Endothelial cell of hepatic sinusoid (primary cell): ENCODE measurements at regions not wholly inside any gene's neighbourhood (a gene's known extent, or its start where the extent isn't known, plus 50 kb on each side); places are given as distances from the start of the nearest gene placed in this dataset.

Source experiments
- in situ Hi-C: cut with HindIII; loops from 2 replicates; pipeline ENCODE4 v1.10.0; 2017; ENCODE audit warnings: low sequenced_read_pairs

DNA sequence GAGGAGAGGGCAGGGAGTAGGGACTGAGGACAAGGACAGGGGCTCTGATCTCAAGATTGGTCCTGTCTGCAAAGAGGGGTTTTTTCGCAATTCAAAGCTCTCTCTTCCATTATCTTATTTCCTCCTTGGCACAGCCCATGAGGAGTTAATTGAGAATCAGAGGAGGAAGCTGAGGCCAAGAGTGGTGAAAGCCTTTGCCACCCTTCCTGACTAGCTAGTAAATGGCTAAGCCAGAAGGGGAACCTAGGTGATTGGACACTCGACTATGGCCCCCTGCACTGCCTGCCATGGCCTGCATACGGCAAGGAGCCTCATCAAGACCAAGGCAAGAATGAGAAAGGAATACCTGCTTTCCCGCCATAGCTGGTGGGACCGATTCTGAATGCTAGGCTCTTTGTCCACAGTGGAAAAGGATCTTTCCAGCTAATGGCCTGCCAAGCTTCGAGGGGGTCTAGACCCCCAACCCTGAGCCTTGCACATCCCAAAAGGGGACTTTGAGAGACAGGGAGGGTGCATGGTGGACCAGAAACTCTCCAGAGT is 237.9 kb downstream of the HAUS1 start:
- in situ Hi-C loops, result loop anchor here (5.0 kb wide), 1 partner anchor 60 kb away; no protein-coding TSS in a partner anchor

DNA sequence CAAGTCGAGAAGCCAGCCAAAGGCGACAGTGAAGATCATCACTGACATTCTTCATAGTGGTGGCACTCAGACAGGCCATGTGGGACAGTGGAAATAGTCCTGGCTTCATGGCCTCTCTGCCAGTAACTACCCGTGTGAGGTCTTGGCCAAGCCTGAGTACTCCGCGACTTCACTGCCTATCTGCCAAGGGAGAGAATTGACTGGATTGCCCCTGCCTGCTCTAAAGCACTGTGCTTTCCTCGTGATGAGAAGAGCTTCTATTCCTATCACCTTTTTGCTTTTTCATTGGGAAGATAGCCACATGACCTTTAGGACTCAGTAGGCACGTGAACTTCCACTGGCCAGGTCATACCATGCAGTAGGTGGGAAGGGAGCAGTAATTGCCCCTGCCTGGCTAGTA is 239.3 kb downstream of the HAUS1 start:
- in situ Hi-C loops, result loop anchor here (5.0 kb wide), 1 partner anchor 61 kb away; no protein-coding TSS in a partner anchor

DNA sequence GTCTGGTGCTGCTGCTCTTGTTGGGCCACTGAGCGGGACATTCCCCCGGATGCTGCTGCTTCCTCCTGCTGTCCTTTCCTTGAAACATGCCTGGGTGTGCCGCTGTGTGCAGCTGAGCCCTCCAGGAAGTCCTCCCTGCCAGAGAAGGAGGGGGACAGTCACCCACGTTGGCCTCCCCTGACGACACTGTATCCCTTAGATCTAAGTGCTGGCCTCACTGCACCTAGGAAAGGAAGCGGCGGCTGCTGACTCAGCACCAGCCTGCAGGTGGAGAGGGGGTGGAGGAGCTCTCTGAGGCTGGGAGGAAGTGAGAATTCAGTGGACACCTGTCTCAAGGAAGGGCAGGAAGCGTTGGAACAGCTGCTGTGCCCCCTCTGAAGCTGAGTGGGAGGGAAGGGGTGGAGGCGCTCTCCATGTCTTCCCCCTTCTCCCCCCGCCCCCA is 239.8 kb downstream of the HAUS1 start:
- in situ Hi-C loops, result loop anchor here (5.0 kb wide), 1 partner anchor 62 kb away; no protein-coding TSS in a partner anchor

DNA sequence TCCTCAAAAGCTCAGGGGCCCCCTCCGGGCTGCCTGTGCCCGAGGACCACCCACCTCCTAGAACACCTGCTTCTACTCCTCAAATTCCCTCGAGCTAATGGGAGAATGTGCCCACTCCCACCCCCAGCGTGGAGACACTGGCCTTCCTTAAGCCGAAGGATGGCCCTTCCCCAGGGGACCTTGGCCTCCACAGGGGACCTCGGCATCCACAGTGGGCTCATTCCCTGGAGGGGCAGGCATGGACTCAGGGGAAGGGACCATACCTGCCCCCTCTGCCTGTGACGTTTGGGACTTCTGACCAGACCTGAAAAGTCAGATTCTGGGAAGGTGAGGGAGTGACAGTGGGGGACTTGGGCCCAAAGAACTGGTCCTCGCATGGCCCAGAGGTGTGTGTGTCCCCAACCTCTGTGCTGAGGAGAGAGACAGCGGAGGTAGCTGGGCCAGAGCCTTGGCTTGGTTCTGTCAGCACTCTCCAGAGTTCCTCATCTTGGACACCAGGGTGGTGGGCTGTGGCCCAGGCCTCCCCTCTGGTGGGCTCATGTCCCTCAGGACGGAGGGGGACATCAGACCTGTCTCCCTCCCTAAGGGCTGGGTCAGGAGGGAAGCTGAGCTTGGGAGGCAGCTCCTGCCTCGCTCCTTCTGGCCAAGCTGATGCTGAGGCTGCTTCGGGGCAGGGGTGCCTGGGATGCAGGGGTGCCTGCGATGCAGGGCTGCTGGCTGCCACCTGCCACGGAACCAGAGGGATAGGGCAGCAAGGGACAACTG is 240.4 kb downstream of the HAUS1 start:
- in situ Hi-C loops, result loop anchor here (5.0 kb wide), 1 partner anchor 62 kb away; no protein-coding TSS in a partner anchor

DNA sequence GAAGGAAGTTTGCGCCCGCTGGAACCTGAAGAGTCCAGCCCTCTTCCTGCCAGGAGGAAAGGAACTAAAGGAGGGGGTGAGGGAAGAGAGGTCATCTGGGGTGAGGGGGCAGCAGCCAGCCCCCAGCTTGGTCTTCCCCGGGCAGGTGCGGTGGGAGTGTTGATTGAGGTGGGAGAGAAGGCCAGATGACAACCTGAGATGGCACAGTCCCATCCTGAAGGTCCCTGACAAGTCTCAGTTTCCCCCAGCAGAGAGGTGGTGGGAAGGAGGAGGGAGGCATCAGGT is 240.9 kb downstream of the HAUS1 start:
- in situ Hi-C loops, result no loop called here

DNA sequence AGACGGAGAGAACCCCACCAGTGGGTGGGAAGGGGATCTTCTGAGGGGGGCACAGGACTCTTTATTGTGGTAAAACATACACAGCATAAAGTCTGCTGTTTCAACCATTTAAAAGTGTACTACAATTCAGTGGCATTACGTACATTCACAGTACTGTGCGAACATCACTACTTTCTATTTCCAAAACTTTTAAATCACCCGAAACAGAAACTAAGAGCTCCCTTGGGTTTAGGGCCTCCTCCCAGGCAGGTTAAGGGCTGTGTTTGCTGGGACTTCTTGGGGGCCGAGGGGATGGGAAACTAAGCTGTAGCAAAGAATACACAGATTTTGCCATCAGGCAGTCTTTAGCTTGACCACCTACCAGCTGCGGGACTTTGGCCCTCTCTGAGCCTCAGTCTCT is 242.0 kb downstream of the HAUS1 start:
- in situ Hi-C loops, result no loop called here

DNA sequence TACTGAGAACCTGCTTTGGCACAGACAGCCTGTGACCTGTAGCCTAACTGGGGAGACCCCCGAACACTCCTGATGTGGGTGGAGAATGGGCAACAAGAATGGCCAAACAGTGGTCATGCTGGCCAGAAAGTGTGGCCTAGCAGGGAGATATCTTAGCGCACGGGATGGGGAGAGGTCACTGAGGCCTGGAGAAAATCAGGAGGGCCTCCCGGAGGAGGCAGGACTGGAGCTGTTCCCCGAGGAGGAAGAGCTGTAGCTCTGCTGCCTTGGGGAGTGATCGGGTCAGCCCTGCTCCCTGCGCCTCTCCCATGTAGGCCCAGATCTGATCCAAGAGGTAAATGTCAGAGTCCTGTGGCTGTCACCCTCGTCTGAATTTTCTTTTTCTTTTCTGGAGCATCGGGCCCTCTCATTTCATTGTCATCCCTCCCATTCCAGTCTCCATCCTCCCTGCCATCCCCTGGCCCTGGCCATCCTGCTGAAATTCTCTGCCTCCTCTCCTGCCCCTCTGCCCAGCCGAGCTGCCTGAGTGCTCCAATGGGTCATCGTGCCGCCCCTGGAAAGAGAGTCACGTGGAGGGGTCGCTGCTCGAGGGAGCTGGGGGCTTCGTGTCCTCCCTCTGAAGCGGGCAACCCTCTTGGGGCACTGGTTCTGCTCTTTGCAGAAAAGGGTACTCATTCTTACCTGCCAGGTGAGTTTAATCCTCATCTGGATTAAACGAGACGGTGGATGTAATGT is 242.9 kb downstream of the HAUS1 start:
- in situ Hi-C loops, result no loop called here

DNA sequence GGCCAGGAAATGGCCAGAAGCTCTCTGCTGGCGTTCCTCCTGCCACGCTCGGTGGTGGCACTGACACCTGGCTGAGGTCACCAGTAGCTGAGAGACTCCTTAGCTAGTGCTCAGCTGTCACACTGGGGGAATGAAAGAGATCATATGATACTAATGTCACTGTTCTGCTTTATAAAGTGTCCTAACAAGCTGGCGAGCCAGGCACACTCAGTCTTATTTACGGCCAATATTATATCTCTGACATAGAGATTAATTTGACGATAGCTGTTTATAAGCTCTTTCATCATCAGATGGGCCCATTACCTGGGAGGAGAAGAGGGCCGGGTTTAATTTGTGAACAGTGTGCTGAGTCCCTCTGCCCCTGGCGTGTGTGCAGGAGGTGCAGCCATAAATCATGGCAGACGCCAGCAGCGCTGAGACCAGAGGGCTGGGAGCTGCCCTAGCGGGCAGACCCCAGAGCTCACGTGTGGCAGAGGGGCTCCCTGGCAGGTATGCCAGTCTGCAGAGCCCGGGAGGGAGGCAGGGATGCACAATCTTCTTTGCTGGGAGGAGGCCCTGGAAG is 246.5 kb downstream of the HAUS1 start:
- in situ Hi-C loops, result no loop called here

DNA sequence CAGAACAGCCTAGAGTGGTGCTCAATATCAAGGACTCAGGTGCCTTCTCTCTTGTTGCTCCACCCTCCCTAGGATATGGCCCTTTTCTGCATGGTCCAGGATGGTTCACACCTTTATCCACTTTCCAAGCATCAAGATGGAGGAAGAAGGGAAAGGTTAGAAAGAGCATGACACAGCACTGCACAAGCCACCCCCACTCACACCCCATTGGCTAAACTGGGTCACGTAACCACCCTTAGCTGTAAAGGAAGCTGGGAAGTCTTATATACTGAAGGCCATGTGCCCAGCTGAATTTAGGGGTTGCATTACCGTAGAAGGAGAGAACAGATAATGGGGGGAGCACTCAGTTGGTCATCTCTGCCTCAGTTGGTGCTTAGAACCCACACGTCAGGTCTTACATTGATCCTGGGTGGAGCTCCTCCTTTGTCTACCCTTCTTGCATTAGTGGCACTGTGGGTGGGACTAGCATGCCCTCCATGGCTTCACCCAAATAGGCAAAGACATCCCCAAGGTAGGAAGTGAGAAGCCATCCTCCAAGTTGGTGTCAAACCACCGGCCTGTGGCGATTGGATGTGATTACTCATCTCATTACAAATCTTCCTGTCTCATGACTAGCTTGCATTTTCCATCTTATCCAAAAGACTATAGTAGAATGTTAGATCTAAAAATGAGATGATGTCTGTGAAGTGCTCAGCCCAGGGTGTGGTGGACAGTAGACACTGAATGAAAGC is 248.5 kb downstream of the HAUS1 start:
- in situ Hi-C loops, result no loop called here

DNA sequence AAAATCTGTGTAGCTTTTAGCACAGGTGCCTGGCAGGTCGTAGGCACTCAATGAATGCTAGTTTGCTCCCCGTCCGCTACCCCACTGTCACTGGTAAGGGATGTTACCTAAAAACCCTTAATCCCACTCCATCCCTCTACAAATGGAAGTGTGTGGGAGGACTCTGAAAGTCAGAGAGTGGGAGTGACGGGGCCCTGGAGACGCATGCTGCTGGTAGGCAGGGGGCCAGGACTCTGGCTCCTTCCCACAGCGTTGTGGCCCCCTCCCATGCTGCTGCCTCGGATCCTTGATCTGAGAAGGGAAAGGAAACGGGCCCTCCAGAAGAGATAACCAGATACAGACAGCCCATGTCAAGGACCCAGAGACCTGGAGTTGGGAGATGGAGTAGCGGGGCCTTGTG is 249.3 kb downstream of the HAUS1 start:
- in situ Hi-C loops, result no loop called here

DNA sequence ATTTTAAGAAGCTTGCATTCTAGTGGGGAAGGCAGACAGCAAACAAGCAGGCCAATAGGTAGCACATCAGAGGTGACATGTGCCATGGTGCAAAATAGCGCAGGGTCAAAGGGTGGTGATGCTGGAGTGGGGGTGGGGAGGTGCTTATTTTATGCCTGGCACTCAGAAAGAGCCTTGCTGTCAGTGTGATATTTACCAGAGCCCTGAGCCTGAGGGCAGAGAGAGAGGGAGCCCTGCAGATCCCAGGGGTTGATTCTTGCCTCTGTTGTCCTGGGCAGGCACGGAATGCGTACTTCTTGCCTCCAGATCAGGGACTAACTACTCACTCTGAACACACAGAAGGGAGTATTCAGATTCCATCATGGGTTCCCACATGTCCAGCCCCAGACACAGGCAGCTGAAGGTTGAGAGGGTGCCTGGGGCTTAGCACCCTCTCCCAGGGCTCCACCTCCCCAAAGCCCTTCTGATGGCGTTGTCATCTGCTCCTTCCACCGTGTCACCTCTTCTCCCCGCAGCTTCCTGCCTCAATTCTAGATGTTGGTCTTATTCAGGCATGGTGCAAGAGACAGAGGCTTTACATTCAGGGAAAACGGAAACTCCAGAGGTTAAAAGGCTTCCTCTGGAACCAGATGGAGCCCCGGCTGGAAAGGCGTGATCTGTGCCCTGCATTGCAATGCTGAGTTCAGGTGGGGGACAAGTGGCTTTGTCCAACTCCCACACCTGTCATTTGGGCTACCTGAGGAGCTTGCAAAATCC is 252.3 kb downstream of the HAUS1 start:
- in situ Hi-C loops, result no loop called here

DNA sequence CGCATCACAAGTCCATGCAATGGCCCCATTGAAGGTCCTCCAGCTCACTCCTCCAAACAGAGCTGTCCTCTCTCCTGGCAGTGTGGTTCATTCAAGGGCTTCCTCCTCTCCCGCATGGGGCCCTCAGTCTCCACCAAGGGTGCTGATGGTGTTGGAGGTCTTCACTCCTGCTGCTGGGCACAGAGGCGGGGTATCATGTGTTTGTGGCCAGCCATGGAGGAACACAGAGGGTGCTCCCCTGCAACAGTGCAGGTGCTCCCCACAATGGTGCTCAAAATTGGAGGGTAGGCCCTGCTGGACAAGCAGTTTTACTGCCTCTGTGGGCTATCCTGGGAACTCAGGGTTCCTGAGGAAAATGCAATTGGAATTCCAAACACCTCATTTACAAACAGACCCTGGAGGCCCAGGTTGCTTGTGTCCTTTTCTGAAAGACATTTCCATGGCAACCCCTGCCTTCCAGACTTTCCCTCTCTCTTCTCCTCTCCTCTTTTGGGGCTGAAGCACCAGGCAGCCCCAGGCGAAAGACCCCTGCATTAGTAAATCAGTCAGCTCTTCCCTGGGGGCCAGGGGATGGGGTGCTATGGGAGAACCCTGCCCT is 256.0 kb downstream of the HAUS1 start:
- in situ Hi-C loops, result no loop called here

DNA sequence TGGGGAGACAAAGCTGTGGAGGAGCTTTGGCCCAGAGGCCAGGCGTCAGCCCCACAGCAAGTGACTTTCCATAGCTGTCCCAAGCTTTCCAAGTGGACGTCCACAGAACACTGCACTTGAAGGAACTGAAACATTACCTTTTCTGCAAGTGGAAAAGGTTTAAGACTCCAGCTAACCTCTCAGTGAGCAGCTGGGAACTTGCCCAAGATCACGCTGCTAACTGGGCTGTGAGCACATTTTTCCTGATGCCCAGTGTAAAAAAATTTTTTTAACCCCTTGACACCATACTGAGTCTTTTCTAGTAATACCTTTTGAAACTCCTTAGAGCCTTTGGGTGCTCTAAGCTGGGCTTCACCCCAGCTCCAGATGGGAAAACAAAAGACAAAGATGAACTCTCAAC is 256.7 kb downstream of the HAUS1 start:
- in situ Hi-C loops, result no loop called here

DNA sequence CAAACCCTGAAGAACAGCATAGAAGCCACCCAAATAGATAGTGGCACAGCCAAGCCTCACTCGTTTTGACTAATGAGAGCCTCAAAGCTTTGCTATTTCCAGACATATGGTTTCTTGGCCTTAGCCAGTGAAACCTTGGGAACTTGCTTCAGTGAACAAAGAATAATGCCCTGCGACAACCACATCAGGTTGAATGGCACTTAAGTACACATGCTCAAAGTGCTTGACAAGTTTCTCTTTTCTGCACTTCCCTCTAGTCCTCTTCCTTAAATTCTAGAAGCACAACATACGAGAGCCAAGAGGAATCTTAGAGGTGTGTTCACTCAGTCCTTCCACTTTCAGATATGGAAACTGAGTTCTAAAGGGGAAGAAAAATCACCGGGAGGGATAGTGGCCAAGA is 258.3 kb downstream of the HAUS1 start:
- in situ Hi-C loops, result no loop called here

DNA sequence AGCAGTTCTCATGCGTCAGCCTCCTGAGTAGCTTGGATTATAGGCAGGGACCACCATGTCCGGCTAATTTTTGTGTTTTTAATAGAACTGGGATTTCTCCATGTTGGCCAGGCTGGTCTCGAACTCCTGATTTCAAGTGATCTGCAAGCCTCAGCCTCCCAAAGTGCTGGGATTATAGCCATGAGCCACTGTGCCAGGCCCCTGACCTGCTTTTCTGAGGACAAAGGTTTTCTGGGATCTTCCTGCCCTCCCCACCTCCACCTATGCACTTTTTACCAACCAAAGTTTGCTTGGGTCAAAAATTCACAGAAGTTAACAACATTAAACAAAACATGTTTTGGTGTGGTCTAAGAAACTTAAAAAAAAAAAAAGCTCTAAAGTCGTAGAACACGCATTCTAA is 259.9 kb downstream of the HAUS1 start:
- in situ Hi-C loops, result no loop called here

DNA sequence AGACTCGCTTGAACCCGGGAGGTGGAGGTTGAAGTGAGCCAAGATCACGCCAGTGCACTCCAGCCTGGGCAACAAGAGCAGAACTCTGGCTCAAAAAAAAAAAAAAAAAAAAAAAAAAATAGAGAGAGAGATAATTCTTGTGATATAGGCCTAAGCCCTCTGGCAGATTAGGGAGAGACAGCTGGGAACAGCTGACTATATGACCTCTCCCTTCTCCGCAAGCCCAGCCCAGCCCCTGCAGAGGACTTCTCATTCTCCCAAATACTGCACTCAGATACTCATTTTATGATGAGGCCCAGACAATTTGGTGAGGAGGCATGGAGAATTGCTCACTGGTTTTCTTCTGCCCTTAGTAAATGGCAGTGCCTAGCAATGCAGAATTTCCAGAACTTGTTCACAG is 262.0 kb downstream of the HAUS1 start:
- in situ Hi-C loops, result no loop called here

DNA sequence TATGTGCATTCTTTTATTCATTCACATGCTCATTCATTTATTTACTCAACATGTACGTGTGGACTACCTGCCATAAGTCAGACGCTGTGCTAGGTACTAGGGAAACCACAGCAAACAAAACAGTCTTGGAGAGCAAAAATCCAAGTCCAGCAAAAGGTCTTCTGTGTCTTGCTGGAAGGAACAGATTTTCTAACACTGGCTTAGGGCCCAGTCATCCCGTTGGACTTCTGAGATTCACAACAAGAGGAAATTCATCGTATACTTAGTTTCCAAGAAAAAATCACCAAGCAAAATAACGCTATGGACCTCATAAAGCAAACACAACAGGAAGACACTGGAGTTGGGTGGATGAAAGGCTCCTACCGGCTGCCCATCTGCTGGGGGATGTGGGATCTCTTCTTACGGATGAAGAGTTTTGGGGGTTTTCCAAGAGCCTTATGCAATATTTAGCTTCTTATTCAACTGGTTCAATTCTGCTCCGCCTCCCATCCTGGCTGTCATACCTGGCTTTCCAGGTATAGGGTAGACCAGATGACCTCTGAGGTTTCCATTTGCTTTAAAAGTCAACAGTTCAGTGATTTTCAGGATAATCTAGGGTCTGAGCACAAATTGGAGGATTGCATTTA is 262.7 kb downstream of the HAUS1 start:
- in situ Hi-C loops, result no loop called here

DNA sequence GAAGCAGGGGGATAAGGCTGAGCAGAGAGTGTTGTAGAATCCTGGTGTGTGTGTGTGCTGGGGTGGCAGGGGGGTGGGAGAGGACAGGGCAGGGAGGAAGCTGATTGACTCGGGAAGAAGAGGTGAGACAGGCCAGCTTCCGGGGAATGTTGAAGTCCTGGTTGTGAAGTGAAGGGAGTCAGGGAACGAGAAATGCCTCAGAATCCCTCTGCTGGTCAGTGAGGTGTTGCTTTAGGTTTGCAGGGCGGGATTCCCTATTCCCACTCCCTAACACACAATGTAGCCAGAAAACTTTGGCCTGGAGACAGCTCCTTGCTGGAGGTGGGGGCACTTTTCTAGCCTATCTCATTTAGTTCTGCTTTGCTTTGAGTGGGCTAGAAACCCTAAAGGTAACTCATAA is 265.1 kb downstream of the HAUS1 start:
- in situ Hi-C loops, result no loop called here

DNA sequence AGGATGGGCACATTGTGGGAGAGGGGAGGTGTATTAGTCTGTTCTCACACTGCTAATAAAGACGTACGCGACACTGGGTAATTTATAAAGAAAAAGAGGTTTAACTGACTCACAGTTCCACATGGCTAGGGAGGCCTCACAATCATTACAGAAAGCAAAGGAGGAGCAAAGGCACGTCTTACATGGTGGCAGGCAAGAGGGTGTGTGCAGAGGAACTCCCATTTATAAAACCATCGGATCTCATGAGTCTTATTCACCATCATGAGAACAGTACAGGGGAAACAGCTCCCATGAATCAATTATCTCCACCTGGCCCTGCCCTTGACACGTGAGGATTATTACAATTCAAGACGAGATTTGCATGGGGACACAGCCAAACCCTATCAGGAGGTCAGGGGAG is 266.7 kb downstream of the HAUS1 start:
- in situ Hi-C loops, result loop anchor here (5.0 kb wide), 1 partner anchor 64 kb away; no protein-coding TSS in a partner anchor
